Tibial nerve (tissue), 4 donors: ENCODE measurements at regions not wholly inside any gene's neighbourhood (a gene's known extent, or its start where the extent isn't known, plus 50 kb on each side); places are given as distances from the start of the nearest gene placed in this dataset.

Source experiments
- DNase-seq, 2 donors: peaks; one replicate each; pipeline ENCODE4 v3.0.0-alpha.2; 2019; ENCODE audit warnings: low spot score in 2 of 2
- H3K27ac ChIP-seq, 4 donors: fragments of 200-600 bp; sonication (generic) in 3 of 4; one replicate each; pipeline ENCODE4 v1.5.1; 2017 to 2019; ENCODE audit warnings: mild to moderate bottlenecking in 1 of 4
- H3K27me3 ChIP-seq, 2 donors: fragments of 200-600 bp; sonication (generic) in 1 of 2; one replicate each; pipeline versions ENCODE4 v1.5.1 to v1.6.0; 2017 to 2019
- H3K36me3 ChIP-seq, 3 donors: fragments of 200-600 bp; sonication (generic); one replicate each; pipeline ENCODE4 v1.5.1; 2018 to 2019
- H3K4me1 ChIP-seq, 4 donors: fragments of 200-600 bp; sonication (generic) in 3 of 4; one replicate each; pipeline ENCODE4 v1.5.1; 2017 to 2019
- H3K4me3 ChIP-seq, 4 donors: fragments of 200-600 bp; sonication (generic) in 3 of 4; one replicate each; pipeline ENCODE4 v1.5.1; 2017 to 2019; ENCODE audit warnings: mild to moderate bottlenecking in 1 of 4, moderate library complexity in 1 of 4
- H3K9me3 ChIP-seq, 4 donors: fragments of 200-600 bp; sonication (generic) in 3 of 4; one replicate each; pipeline ENCODE4 v1.5.1; 2017 to 2019
- EP300 ChIP-seq, 2 donors: sonication (generic); formaldehyde crosslinking; IDR thresholded peaks; one replicate each; pipeline ENCODE4 v1.6.1; 2017; ENCODE audit warnings: antibody characterized with exemption in 2 of 2, mild to moderate bottlenecking in 1 of 2
- POLR2A ChIP-seq, 2 donors: fragments of 450-650 bp; IDR thresholded peaks; one replicate each; pipeline ENCODE4 v1.6.1; 2017; ENCODE audit warnings: antibody characterized with exemption in 2 of 2, mild to moderate bottlenecking in 2 of 2, moderate library complexity in 2 of 2
- WGBS, 2 donors: methylation state at CpG; one replicate each; pipeline ENCODE4 v1.1.5; 2018; 5-methylcytosine and 5-hydroxymethylcytosine counted together
- TF ChIP-seq, protein P1 (sequence below), 5 experiments: fragments of 200-600 bp in 3 of 5; fragments of 450-650 bp in 2 of 5; sonication (generic) in 3 of 5; IDR thresholded peaks; one replicate each; pipeline ENCODE4 v1.5.1; 2016 to 2019; ENCODE audit warnings: antibody characterized with exemption in 5 of 5, mild to moderate bottlenecking in 3 of 5, moderate library complexity in 2 of 5

DNA sequence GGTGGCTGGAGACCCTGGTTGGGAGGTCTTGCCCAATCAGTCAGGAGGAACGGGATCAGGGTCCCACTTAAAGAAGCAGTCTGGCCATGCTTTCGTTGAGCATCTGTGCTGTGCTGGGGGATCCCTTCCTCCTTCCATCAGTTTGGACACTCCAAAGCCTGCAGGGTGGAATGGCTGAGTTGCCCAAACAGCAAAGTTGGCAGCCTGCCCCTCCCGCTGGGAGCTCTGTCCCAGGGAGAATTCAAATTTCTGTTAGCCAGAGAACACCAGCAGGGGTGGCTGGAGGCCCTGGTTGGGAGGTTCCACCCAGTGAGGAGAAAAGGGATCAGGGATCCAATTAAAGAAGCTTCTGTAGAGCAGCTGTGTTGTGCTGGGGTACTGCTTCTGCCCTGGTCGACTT lies 96.9 kb upstream of the CTAGE1 start:
- WGBS, 2 donors = 89 to 93% methylated on average over 4 of the region's 4 CpGs
- TF ChIP-seq, protein P1, sequence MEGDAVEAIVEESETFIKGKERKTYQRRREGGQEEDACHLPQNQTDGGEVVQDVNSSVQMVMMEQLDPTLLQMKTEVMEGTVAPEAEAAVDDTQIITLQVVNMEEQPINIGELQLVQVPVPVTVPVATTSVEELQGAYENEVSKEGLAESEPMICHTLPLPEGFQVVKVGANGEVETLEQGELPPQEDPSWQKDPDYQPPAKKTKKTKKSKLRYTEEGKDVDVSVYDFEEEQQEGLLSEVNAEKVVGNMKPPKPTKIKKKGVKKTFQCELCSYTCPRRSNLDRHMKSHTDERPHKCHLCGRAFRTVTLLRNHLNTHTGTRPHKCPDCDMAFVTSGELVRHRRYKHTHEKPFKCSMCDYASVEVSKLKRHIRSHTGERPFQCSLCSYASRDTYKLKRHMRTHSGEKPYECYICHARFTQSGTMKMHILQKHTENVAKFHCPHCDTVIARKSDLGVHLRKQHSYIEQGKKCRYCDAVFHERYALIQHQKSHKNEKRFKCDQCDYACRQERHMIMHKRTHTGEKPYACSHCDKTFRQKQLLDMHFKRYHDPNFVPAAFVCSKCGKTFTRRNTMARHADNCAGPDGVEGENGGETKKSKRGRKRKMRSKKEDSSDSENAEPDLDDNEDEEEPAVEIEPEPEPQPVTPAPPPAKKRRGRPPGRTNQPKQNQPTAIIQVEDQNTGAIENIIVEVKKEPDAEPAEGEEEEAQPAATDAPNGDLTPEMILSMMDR (IDR thresholded peaks at IDR 0.05) = no peak
- no peak for TF ChIP-seq EP300 (IDR thresholded peaks at IDR 0.05)
- TF ChIP-seq POLR2A (IDR thresholded peaks at IDR 0.05) = no peak

GRCh38 chr18:22515250-22515649 lies 97.5 kb upstream of the CTAGE1 start:
- no peaks in the 10 kb centered on the region for H3K36me3 ChIP-seq
- no peak overlapping the region for H3K27ac ChIP-seq
- H3K4me1 ChIP-seq = no peaks in the 10 kb centered on the region
- H3K27me3 ChIP-seq = no peaks in the 10 kb centered on the region
- DNase-seq = no peak
- TF ChIP-seq, protein P1 (IDR thresholded peaks at IDR 0.05) = no peak
- TF ChIP-seq POLR2A (IDR thresholded peaks at IDR 0.05) (no peak), EP300 (IDR thresholded peaks at IDR 0.05) (no peak)
- 90 to 91% methylated on average over 9 of the region's 9 CpGs for WGBS, 2 donors
- no peak overlapping the region for H3K4me3 ChIP-seq
- no peaks in the 10 kb centered on the region for H3K9me3 ChIP-seq

More for the DNA sequence above, 96.9 kb upstream of the CTAGE1 start:
- H3K27me3 ChIP-seq = no peaks in the 10 kb centered on the region
- no peak for DNase-seq
- H3K4me1 ChIP-seq = no peaks in the 10 kb centered on the region
- H3K4me3 ChIP-seq = no peak overlapping the region
- no peak overlapping the region for H3K27ac ChIP-seq
- H3K9me3 ChIP-seq = no peaks in the 10 kb centered on the region
- H3K36me3 ChIP-seq = no peaks in the 10 kb centered on the region

GRCh38 chr18:22517356-22517755 lies 99.6 kb upstream of the CTAGE1 start:
- no peak for TF ChIP-seq POLR2A (IDR thresholded peaks at IDR 0.05)
- TF ChIP-seq, protein P1 (IDR thresholded peaks at IDR 0.05) = no peak
- peak in 1 of 2 donors; percentile 18 for TF ChIP-seq EP300 (IDR thresholded peaks at IDR 0.05)

GRCh38 chr18:22521026-22521707 lies 103.5 kb upstream of the CTAGE1 start:
- Histone ChIP-seq H3K27me3 (no peaks in the 10 kb centered on the region), H3K4me1 (no peaks in the 10 kb centered on the region), H3K27ac (no peak overlapping the region), H3K36me3 (no peaks in the 10 kb centered on the region), H3K9me3 (no peaks in the 10 kb centered on the region), H3K4me3 (no peak overlapping the region)
- DNase-seq = no peak
- 58 to 73% methylated on average over 6 of the region's 6 CpGs for WGBS, 2 donors
- TF ChIP-seq EP300 (IDR thresholded peaks at IDR 0.05) (no peak), POLR2A (IDR thresholded peaks at IDR 0.05) (no peak)

More at GRCh38 chr18:22517356-22517755, 99.6 kb upstream of the CTAGE1 start:
- H3K4me1 ChIP-seq = no peaks in the 10 kb centered on the region
- H3K27ac ChIP-seq = no peak overlapping the region
- no peak for DNase-seq
- H3K27me3 ChIP-seq = no peaks in the 10 kb centered on the region
- H3K9me3 ChIP-seq = no peaks in the 10 kb centered on the region
- H3K36me3 ChIP-seq = no peaks in the 10 kb centered on the region
- WGBS, 2 donors = 44 to 59% methylated on average over 2 of the region's 2 CpGs
- H3K4me3 ChIP-seq = no peak overlapping the region

DNA sequence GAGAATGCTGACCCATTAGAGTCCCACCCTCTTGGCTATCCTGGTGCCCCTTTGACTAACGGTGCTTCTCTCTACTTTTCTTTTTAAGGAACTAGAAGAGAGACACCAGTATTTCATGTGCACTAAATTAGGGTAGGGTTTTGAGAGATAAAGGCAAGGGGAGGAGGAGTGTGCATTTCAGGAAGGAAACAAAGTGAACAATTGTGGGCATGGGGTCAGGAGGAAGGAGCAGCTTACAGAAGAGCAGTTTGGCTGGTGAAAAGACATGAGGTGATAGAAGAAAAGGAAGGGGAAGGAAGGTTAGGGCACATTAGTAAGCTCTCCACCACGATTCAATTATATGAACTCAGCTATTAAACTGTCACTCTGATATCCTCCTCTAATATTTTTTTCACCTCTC lies 105.8 kb upstream of the CTAGE1 start:
- Histone ChIP-seq H3K27ac (no peak overlapping the region), H3K9me3 (no peaks in the 10 kb centered on the region), H3K27me3 (no peaks in the 10 kb centered on the region), H3K36me3 (no peaks in the 10 kb centered on the region), H3K4me3 (no peak overlapping the region), H3K4me1 (no peaks in the 10 kb centered on the region)
- TF ChIP-seq POLR2A (IDR thresholded peaks at IDR 0.05) (no peak), EP300 (IDR thresholded peaks at IDR 0.05) (no peak)
- TF ChIP-seq, protein P1 (IDR thresholded peaks at IDR 0.05) = no peak
- WGBS, 2 donors = 50 to 74% methylated on average over 2 of the region's 2 CpGs
- DNase-seq = no peak
